ENCODE measurements at regions not wholly inside any gene's neighbourhood (a gene's known extent, or its start where the extent isn't known, plus 50 kb on each side); places are given as distances from the start of the nearest gene placed in this dataset.

DNA sequence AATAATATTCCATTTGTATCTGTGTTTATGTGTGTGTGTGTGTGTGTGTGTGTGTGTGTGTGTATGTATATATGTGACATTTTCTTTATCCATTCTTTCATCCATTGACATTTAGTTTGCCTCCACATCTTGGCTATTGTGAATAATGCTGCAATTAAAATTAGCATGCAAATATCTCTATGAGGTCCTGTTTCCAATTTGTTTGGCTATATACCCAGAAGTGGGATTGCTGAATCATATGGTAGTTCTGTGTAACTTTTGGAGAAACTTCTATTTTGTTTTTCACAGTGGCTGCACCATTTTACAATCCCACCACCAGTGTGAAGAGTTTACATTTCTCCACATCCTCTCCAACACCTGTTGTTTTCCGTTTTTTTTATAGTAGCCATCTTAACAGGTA lies 53.1 kb downstream of the CH25H start:
- no peak for DNase-seq

DNA sequence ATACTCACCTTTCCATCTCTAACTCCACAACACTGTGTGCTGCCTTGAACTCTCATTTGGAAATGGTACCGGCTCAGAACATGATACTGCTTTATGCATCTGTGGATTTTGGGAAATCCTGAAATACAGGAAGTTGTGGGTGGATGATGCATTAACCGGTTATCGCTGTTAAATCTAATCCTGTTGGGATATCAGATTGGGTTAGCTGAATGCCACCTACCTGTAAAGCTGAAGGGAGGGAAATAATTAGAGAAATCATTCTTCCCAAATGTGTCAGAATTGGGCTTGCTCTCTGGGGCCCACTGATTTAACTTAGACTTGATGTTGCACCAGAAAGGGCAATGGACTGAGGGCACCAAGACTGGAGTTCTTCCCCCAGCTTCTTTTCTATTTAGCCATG lies 54.0 kb downstream of the CH25H start:
- no peak for DNase-seq

DNA sequence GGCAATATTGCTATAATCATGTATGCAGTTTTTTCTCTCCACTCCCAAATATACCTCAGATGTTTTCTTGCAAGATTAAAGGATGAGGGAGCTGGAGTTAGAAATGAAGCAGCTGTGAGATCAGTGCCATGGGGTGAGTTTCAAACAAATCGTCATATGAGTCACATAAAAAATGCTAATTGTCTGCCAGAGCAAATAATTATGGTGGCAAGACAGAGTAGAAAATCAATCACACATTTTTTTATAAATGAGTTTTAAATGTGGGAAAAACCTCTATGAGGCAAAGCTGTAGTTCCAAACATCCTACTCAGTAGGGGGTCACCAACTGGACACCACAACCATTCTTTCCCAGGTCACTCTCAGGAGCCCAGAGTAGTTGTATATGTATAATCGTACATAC lies 55.3 kb downstream of the CH25H start:
- DNase-seq, result no peak

DNA sequence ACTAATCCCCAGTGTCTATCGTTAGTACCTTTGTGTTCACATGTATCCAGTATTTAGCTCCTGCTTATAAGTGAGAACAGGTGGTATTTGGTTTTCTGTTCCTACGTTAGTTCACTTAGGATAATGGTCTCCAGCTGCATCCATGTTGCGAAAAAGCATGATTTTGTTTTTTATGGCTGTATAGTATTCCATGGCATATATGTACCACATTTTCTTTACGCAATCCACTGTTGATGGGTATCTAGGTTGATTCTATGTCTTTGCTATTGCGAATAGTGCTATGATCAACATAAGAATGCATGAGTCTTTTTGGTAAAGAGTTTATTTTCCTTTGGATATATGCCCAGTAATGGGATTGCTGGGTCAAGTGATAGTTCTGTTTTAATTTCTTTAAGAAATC lies 59.1 kb downstream of the CH25H start:
- DNase-seq, result no peak

DNA sequence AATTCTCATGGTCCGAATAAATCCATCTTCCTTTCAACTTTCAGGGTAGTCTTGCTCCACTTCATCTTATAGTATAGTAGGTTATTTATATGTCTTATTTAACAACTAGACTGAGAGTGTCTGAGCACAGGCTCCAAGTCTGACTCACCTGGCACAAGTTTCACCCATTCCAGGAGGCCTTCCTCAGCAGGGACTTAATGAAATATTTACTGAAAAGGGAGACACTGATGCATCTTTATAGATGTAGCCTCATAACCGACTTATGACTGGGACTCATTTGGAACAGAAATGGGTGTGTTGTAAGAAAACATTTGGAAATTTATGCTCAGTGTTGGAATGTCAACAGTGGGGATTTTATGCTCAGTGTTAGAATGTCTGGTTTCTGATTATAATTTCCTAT lies 59.9 kb downstream of the CH25H start:
- DNase-seq, result no peak

DNA sequence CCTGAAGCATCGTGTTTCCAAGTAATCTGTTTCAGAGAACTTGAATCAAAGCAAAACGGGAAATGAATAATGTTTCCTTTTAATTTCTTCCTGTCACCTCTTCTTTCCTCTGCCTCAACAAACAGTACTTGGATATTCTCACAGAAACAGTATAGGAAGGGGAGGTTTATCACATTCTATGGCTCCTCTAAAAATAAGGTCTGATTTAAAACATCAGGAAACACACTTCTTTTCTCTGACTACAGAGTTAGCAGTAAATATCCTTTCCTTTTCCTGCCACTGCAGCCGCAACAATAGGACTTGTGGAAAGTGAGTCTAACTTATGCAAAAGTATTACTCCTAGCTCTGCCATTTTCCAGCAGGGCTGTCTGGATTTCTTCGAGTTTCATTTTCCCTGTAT lies 62.3 kb downstream of the CH25H start:
- no peak for DNase-seq

DNA sequence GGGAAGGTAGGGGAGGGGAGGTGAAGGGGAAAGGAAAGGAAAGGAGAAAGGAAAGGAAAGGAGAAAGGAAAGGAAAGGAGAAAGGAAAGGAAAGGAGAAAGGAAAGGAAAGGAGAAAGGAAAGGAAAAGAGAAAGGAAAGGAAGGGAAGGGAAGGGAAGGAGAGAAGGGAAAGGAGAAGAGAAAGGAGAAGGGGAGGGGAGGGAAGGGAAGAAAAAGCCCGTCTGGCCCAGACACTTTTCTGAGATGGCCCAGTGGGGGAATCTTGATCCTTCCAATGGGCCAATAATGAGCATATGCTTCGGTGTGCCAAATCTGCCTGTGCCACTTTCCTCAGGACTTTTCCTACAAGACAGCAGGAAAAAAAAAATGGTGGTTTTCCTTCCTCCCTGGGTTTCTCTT lies 64.5 kb downstream of the CH25H start:
- DNase-seq, result no peak

DNA sequence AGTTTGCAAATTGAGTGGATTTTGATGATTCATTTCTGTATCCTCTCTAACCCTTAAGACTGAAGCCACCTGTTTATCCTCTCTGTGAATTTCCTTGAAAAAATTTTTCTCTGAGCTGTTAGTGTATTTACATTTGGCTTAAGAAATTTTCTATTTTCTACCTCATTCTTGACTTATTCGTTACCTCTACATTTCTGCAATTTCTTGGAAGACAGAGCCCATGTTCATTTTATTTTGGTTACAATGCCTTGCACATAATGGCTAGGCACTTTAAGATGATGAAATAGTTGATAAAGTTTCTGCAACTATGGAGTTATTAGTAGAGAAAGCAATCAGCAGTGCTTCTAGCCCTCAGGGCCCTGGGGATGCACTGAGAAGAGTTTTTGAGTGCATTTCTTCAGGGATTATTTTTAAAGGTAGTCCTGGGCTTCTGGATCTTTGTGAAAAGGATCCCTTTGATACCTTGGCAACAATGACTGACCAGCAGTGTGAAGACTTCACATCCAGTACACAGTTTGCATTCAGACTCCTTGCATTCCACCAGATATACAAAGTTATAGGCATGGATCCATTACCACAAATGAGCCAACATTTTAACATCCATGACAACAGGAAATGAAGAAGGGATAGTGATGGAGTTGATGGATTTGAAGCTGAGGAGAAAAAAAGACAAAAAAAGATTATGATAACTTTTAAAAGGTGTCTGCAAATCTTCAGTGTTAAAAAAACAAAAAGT lies 68.2 kb downstream of the CH25H start:
- DNase-seq, result no peak

DNA sequence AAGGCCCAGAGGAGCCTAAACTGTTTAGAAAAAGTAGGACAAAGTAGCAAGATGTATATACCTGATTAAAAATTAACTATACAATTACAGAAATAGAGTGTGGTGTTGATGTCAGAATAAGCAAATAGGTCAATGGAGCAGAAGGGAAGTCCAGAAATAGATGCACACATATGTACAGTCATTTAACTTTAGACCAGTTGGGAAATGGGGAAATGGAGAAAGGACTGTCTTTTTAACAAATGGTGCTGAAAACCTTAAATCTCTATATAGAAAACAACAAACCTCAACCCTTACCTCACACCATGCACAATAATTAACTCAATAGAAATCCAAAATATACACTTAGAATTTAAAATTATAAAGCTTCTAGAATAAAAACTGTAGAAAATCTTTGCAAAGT lies 72.2 kb downstream of the CH25H start:
- no peak for DNase-seq

DNA sequence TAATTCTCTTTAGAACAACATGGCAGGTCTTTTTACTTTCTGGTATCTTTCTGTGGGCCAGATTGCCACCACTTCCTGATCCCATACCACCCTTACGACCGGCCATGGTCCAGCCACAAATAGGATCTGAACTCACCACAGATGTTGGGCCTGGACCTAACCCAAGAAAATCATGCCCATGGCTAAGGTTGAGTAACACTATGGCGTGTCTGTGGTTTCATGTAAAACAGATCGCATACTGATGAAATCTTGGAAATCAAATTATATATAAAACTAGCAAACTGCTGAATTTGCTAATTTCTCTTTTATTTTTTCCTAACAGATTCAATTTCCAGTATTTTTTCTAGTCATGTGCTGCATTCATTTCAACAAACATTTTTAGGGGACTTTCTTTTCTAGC lies 77.2 kb downstream of the CH25H start:
- no peak for DNase-seq

DNA sequence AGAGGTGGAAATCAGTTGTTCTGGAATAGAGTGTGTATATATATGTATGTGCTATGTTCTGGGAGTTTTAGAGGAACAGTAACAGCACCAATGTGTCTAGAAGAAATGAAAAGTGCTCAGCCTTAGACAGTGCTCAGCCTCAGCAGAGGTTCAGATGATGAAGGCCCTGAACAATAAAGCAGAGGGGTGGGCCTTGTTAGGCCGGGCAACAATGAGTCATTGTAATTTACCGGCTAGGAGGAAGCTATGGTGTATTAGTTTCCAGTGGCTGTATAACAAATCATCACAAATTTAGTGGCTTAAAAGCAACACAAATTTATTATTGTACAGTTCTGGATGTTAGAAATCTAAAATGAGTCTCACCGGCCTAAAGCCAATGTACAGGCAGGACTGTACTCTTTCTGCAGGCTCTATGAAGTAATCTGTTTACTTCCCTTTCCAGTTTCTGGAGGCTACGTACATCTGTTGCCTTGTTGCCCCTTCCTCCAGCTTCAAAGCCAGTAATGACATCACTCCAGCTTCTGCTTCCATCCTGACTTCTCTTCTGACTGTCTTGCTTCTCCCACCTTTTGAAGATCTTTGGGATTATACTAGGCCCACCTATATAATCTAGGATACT lies 84.6 kb downstream of the CH25H start:
- no peak for DNase-seq

DNA sequence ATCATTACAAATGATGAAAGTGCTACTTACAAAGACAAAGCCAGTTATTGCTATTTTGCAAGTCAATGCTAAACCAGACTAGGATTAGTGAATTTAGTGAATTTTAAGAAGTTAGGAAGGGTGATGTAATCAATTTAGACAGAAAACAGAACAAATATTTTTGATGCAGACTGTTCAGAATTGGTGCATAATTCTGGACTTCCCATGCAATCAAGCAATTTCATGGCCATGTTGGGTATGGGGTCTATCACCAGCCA lies 85.4 kb downstream of the CH25H start:
- DNase-seq, result no peak

DNA sequence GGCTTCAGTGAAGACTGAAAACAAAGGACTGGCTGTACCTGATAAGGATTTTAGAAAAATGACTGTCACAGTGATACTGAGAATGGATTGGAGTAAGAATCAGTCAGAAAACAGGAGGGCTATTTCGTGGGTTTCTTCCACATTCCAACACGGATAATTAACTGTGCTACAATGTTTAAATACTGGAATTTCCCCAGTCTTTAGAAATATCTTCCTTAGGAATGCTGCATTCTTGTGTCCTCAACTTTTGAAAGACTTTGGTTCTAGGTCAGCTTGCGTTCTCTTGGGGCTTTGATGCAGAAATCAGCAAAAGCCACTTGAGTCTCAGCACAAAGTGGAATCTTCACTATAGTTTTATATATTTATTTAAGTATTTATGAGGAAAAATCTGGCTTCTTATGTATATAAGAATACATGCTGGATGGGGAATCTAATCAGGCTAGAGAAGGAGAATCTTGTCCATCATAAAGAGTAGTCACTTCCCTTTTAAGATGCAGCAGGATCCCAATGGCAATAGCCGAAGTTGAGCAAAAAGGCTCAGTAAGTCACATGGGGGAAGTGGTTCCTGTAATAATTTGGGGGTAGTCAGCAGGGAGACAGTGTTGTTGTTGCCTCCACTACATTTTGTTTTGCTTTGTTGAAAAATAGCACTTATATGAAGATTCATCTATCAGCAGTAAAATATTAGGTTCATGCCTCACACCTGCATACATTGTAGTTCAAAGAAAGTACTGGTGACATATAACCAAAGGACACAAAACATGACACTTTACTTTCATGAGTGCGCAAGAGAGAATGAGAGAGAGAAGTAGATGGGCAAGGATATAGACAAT lies 86.0 kb downstream of the CH25H start:
- DNase-seq, result no peak

DNA sequence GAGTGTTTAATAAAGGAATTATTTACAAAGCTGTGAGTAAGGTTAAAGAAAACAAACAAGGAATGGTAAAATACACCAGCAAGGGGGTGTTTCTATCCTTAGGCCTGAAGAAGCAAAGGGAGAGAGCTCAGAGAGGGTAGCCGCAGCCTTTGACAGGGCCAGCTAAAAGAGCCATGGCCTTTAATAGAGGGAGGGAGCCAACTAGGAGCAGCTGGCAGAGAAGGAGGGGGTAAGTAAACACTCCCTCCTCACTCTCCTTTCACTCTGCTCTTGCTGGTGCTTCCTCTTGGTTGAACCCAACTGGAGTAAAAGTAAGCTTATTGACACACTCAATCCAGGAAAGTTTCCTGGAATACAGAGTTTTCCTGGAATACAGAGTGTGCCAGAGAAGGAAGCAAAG lies 87.5 kb downstream of the CH25H start:
- DNase-seq, result no peak

DNA sequence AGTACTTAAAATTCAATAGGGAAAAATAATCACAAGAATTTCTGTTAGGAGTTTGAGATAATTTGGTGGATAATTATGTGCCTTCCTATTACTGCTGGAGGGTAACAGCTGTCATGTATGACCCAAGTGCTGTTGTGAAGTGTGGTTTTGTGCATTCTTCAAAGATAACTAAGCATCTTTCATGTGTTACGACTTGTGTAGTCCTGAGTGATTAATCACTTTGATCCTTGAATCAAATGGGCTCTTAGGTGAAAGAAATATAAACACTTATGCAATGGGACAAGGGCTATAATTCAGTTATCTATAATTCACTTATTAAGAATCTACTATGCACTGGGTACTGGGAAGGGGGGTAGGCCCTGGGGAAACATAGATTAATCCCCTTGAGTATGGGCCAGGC lies 89.0 kb downstream of the CH25H start:
- no peak for DNase-seq

DNA sequence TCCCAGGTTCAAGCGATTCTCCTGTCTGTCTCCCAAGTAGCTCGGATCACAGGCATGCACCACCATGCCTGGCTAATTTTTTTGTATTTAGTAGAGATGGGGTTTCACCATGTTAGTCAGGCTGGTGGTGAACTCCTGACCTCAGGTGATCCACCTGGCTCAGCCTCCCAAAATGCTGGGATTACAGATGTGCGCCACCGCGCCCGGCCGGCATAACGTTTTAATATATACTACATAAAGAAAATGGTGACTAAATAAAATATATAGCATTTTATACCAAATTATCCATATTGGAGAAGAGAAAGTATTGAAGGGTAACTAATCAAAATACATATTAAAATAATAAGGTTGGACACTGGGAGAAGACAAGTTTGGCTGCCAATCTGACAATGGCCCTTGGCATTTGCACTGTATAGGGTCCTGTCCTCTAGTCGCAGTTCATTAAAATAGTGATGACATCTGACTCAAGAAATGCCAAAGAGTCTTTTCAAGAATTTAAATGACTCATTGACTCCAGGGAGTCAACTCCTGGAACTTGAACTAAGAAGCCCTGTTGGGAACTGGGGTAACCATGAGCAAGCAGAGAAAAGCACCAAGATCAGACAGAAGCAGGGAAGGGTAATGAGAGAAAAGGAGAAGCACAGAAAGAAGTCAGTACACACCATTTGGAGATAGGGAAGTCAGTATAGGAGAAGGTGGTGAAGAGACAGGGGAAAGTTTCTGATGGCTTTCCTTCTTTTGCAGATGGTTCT lies 91.1 kb downstream of the CH25H start:
- DNase-seq, result no peak

DNA sequence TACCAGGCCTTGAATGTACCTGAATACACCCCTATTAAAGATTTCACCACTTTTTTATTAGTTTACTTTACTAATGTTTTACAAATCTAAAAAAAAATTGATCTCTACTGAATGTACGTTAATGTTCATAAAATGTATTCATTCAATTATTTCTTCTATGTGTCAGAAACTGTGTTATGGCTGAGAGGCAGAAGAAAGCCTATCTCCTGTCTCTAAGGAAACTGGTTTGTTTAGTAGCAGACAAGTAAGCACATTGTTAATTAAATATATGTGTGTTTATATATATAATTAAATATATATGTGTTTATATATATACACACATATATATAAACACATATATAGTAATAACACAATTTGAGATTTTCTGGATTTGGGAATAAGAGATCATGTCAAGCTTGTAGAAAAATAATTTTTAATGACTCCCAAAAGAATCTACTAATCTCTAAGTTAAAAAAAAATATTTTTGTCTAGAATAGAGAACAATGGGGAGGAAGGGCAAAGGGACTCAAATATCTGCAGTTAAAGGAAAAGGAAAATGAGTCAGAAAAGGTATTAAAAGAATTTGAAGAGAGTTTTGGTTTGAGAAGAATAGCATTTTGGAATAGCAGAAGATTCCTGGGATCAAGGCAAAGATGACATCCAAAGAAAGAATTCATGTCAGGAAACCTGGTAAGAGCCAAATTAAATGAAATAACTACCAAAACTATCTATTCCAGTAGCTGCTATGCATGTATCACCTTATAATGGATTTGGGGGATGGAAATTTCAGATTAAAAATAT lies 92.1 kb downstream of the CH25H start:
- no peak for DNase-seq

DNA sequence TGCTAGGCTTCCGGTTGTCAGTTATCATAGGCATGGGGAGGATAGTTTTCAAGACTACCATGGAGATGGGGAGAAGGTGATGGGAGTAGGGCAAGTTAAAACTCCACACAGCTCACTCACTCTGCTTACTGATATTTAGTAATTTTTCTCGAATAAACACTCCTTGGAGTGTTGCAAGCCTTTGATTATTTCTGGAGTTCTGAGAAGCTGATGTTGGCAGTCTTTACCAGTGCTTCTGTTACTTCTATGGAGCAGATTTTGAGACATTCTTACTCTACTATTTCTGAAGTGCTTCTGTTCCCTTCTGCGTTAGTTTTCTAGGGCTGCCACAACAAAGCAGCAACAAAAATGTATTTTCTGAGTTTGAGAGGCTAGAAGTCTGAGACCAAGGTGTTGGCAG lies 104.4 kb downstream of the CH25H start:
- no peak for DNase-seq

DNA sequence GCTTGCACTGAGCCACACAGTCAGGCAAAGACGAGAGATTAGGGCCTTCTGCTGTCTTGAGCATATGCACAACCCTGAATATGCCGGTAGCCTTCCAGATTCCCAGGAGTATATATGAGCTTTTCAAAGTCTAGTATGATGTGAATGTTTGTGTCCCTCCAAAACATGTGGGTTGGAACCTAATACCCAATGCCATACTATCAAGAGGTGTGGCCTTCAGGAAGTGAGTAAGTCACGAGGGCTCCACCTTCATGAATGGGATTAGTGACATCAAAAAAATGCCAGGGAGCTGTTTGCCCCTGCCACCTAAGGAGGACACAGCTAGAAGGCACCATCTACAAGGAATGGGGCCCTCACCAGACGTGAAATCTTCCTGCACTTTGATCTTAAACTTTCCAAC lies 105.2 kb downstream of the CH25H start:
- no peak for DNase-seq

DNA sequence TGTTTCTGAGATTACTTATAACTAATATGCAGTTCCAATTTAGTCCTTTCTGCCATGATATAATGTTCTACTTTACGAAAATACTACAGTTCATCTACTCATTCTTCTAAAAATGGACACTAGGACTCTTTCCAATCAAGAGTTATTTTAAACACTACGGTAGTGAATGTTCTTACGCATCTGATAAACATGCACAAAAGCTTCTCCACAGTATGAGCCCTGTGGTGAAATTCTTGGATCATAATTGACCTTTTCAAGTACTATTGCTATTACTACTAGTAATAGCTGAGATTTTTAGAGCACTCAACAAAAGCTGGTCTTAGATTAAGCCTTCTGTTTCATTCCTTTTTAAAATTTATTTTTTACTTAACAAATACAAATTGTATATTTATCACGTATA lies 106.4 kb downstream of the CH25H start:
- no peak for DNase-seq

DNA sequence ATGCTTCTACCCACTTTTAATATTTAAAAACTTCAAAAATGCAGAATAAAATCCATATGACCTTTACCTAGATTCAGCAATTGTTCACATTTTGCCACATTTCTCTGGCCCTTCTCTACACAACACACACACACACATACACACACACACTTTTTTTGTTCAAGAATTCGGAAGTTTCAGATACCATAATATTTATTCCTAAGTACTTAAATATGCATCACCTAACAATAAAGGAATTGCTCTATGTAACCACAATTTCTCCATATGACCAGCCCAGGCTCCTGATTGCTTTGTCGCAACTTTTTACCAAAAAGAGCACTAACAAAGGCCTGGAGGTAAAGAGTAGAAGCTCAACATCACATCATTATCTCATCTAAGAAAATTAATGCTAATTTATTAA lies 106.6 kb downstream of the FAS start:
- no peak for DNase-seq

DNA sequence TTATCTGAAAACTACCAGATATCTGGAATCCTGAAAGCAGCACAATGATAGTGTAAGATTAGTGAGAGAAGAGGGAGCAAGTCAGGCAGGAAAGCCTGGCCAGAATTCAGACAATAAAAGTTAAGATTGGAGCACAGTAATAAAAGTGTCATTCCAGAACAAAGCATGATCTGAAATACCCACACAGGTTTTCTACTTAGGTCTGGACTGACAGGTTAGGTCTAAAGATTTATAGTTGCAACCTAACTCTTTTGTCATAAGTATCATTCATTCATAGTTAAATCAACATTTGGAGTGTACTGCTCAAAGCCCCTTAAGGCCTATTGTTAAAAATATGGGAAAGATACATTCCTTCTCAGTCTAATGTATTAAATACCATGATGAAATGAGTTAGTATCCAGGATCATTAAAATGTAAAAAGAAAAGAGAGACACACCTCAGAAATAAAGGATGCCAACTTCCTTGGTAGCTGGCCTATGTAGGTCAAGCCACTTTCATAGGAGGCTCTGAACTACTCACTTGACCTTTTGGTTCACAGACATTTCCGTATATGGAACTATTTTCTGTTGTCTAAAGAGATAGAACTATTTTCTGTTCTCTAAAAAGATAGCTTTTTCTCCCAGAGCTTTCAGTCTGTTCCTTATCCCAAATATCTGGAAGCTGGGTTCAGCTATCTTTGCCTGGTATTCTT lies 105.2 kb downstream of the FAS start:
- no peak for DNase-seq
